ENCODE measurements at regions not wholly inside any gene's neighbourhood (a gene's known extent, or its start where the extent isn't known, plus 50 kb on each side); places are given as distances from the start of the nearest gene placed in this dataset.

GRCh38 chr6:126285871-126286365, 54.0 kb upstream of the CENPW start:
- TF ChIP-seq POLR2A (IDR thresholded peaks at IDR 0.05): no peak
- TF ChIP-seq CTCF (IDR thresholded peaks at IDR 0.05): no peak

Measured in uterus (tissue), 2 donors.